ENCODE measurements at regions not wholly inside any gene's neighbourhood (a gene's known extent, or its start where the extent isn't known, plus 50 kb on each side); places are given as distances from the start of the nearest gene placed in this dataset.

DNA sequence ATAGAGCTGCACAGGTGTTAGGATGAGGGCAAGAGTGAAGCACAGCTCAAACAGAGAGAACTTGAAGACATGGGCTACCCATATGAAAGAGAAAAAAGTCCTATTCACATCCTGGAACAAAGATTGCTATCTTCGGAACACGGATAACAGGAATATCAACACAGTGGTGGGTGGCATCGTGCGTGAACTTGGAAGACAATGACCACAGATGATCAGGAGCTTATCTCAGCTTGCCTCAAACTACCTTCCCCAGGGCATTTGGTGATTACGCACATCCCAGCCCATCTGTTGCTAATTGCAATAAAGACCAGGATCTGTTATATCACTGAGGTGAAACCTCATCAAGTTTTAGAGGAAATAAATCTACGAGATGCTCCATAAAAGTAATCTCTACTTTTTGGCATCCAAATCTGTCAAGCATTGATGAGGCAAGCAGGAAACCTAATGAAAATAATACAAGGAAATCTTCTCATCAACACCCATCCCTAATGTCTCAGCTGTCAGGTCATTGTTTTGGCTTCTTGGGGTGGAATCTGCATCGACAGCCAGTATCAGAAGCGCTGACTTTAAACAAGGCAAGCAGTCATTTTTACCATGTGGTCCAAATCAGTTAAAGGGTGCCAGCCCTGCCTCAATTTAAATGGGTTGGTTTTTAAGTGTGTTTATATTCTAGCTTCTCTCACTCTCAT lies 188.2 kb downstream of the SPCS3 start:
- Mint-ChIP-seq H3K27me3 (no peaks in the 10 kb centered on the region), H3K36me3 (no peaks in the 10 kb centered on the region), H3K4me1 (no peaks in the 10 kb centered on the region), H3K27ac (no peak overlapping the region), H3K9me3 (no peaks in the 10 kb centered on the region), H3K4me3 (no peak overlapping the region)
- DNase-seq = no peak
- ATAC-seq (replicated peaks) = no peak

DNA sequence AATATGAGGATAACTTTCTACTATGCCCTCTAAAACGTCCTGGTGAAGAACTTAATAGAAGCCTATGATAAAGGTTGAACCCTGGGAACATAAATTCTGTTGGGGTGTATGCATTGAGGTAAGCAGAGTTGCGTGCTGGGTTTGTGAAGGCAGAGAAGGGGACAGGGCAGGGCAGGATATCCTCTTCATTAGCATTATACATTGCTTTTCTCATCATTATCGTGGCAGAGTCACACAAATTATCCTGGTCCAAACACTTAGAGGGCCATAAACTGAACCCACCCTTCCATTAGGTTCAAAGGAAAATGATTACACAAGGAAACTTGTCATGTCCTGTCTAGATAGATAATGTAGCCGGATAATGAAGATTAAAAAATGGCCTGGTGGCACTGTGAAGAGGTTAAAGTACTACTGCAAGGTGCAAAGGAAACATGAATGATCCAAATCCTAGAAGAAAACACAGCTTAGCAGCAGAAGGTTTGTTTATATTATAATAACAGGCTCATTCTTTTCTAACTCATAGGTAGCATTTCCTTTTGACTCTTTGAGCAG lies 189.1 kb downstream of the SPCS3 start:
- Mint-ChIP-seq H3K4me3 (no peak overlapping the region), H3K9me3 (peaks cover 0 to 3% of the 10 kb centered on the region in 2 donors), H3K36me3 (no peaks in the 10 kb centered on the region), H3K27ac (no peak overlapping the region), H3K27me3 (no peaks in the 10 kb centered on the region), H3K4me1 (no peaks in the 10 kb centered on the region)
- ATAC-seq (replicated peaks) (no peak), DNase-seq (no peak)

DNA sequence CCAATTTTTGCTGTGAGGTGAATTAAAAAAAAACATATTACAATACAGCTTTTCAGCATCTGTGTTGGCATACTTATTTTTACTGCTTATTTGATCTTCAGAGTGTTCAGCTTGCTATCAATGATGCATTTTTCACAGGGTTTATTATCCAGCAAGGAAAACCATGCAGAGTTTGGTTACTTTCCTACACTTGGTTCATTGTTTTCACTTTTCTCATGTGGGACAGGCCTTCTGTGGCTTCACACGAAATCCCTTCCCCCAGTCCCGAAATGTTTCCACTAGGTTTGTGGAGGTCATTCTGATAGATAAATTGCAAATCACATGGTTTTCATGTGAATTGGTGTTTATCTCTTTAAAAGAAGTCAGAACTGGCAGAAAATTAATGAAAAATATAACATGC lies 205.8 kb downstream of the SPCS3 start:
- no peak overlapping the region for H3K4me3 Mint-ChIP-seq
- ATAC-seq (replicated peaks) (no peak), DNase-seq (no peak)
- H3K27me3 Mint-ChIP-seq = no peaks in the 10 kb centered on the region
- H3K27ac Mint-ChIP-seq = no peak overlapping the region
- no peaks in the 10 kb centered on the region for H3K4me1 Mint-ChIP-seq
- no peaks in the 10 kb centered on the region for H3K36me3 Mint-ChIP-seq
- peaks cover 0 to 6% of the 10 kb centered on the region in 2 donors for H3K9me3 Mint-ChIP-seq

DNA sequence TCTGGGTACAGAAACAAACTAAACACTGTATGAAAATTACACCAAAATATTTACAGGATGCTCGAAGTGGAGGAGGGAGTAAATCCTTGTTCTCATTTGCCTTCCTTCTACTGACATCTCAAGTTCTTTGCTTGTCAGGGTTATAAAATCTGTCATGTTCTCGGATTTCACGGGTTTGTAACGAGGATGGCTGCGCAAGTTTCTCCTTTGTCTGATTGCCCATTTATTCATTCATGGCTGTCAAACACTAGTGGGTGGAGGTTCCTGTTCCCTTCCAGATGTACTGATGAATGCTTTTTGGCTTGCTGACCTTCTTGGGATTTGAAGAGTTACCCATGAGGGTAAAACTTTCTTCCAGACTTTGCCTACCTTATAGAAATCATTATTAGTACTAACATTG lies 206.9 kb downstream of the SPCS3 start:
- H3K9me3 Mint-ChIP-seq = peaks cover 0 to 6% of the 10 kb centered on the region in 2 donors
- no peaks in the 10 kb centered on the region for H3K4me1 Mint-ChIP-seq
- no peaks in the 10 kb centered on the region for H3K36me3 Mint-ChIP-seq
- no peak overlapping the region for H3K27ac Mint-ChIP-seq
- H3K27me3 Mint-ChIP-seq = no peaks in the 10 kb centered on the region
- ATAC-seq (replicated peaks) = no peak
- DNase-seq = no peak
- no peak overlapping the region for H3K4me3 Mint-ChIP-seq

DNA sequence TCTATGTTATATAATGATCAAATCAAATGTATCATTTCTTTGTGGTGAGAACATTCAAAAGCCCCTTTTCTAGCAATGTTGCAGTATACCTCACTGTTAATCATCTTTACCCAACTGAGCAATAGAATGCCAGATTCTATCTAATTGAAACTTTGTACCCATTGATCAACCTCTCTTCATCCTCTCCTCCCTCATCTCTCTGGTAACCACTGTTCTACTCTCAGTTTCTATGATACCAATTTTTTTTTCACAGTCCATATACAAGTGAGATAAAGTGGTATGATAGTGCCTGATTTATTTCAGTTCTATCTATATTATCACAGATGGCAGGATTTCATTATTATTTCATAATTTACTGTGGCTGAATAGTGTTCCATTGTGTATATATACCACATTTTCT lies 209.8 kb downstream of the SPCS3 start:
- no peak for ATAC-seq (replicated peaks)
- Mint-ChIP-seq H3K27me3 (no peaks in the 10 kb centered on the region), H3K9me3 (peaks cover 0 to 2% of the 10 kb centered on the region in 2 donors), H3K4me1 (no peaks in the 10 kb centered on the region), H3K27ac (no peak overlapping the region), H3K4me3 (no peak overlapping the region), H3K36me3 (no peaks in the 10 kb centered on the region)
- no peak for DNase-seq

DNA sequence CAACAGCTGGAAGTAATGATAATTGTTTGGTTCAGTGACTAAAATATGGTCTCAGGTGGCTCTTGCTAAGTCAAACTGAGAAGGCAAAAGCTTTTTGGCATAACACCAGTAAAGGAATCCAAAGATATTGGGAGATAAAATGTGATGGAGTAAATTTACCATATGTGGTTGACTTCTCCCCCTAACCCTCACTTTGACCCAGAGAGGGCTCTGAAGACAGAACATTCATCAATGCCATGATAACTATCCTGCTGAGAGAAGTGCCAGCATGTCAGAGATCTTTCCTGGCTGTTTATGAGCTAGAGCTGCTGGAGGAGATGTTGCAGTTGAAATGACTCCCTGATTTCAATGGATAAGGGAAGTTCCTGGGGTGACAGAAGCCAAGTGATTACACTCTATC lies 213.4 kb downstream of the SPCS3 start:
- H3K27me3 Mint-ChIP-seq = no peaks in the 10 kb centered on the region
- no peak overlapping the region for H3K4me3 Mint-ChIP-seq
- DNase-seq (no peak), ATAC-seq (replicated peaks) (no peak)
- H3K36me3 Mint-ChIP-seq = no peaks in the 10 kb centered on the region
- H3K27ac Mint-ChIP-seq = no peak overlapping the region
- no peaks in the 10 kb centered on the region for H3K4me1 Mint-ChIP-seq
- peaks cover 0 to 2% of the 10 kb centered on the region in 2 donors for H3K9me3 Mint-ChIP-seq

DNA sequence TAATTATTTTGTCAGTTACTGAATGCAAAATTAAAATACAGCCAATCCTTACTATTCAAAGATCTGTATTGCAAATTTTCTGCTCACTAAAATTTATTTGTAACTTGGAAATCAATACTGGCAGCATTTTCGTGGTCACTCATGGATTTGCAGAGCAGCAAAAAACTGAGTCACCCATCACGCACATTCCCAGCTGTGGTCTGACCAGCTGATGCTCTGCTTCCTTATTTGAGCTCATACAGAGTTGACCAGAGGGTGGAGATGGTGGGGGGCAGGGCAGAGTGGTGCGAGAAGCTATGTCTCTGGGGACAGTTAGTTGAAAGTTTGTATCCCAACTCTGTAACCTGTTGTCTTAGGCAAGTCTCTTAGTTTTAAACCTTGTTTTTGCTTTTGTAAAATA lies 214.8 kb downstream of the SPCS3 start:
- Mint-ChIP-seq H3K36me3 (no peaks in the 10 kb centered on the region), H3K27me3 (no peaks in the 10 kb centered on the region), H3K9me3 (peaks cover 0 to 2% of the 10 kb centered on the region in 2 donors), H3K4me1 (no peaks in the 10 kb centered on the region), H3K4me3 (no peak overlapping the region), H3K27ac (no peak overlapping the region)
- DNase-seq = no peak
- ATAC-seq (replicated peaks) = no peak

DNA sequence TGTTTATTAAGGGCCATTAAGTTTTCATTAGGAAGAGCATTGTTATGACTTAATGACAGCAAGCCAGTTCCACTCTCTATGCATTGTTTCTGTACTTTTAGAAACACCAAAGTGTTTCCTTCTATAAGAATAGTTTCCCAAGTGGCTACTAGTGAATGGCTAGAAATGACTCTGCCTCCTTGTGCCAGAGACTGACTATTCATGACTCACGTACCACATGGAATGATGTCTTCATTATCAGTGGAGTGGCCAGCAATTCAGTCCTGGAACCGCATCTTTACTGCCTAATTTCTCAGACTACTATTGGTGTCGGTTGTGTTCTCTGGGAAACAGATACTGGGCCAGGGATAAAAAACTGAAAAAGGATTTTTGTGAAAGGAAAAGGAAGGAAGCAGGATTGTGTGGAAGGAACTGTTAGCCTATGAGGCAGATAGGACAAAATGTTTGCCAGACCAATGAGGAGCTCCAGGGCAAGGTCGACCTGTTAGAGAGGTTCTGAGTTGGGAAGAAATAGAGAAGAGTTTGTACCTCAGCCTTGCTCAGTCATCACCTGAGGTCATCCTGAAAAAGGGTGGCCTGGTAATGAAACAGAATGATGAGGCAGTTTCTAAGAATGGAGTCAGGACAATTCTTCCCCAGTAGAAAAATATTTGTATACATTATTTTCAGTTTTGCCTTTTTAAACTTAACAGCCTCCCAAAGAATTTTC lies 218.6 kb downstream of the SPCS3 start:
- H3K36me3 Mint-ChIP-seq = no peaks in the 10 kb centered on the region
- no peaks in the 10 kb centered on the region for H3K9me3 Mint-ChIP-seq
- DNase-seq = no peak
- no peaks in the 10 kb centered on the region for H3K27me3 Mint-ChIP-seq
- H3K27ac Mint-ChIP-seq = no peak overlapping the region
- H3K4me3 Mint-ChIP-seq = no peak overlapping the region
- no peaks in the 10 kb centered on the region for H3K4me1 Mint-ChIP-seq
- no peak for ATAC-seq (replicated peaks)

DNA sequence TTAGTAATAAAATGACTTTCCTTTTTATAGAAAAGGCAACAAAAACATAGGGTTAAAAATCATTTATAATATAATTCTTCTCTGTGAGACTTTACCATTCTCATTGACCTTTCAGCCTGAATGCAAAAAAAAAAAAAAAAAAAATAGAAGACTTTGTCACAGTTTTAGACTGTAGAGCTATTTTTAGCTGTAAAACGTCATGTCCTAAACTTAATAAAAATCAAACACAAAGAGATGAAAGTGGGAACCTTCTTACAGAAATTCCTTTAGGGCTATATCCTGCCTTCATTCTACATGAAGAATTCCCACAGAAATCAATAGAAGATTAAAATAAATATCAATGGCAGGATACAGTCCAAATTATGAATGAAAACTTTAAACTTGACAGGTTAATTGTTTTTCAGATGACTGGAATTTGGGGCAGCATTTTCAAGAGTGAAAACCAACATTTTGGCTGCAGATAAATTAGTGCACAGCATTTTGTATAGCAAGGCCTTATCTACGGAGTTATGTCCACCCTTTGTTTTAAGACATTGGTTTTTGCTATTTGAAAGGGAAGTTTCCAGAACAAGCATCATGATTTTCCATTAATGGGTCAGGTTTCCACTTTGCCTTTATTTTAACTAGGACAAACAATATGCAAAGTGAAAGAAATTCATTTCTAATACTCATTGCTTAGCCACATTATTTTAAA lies 219.5 kb downstream of the SPCS3 start:
- ATAC-seq (replicated peaks) = no peak
- H3K9me3 Mint-ChIP-seq = no peaks in the 10 kb centered on the region
- H3K27ac Mint-ChIP-seq = no peak overlapping the region
- no peak for DNase-seq
- H3K27me3 Mint-ChIP-seq = no peaks in the 10 kb centered on the region
- no peaks in the 10 kb centered on the region for H3K4me1 Mint-ChIP-seq
- no peak overlapping the region for H3K4me3 Mint-ChIP-seq
- no peaks in the 10 kb centered on the region for H3K36me3 Mint-ChIP-seq

DNA sequence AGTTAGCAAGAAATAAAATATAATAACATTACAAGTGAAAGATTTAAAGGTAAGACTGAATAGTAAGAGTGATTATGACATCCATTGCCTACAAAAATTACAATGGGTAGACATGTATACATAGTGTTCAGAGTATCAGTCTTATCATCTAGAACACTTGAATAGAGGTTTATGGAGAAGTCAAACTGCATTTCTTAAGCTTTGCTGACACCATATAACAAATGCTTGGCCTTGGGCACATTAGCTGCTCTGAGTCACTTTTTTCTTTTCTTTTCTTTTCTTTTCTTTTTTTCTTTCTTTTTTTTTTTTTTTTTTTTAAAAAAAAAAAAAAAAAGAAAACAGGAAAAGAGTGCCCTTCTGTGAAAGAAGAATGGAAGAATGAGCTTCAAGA lies 220.0 kb downstream of the SPCS3 start:
- Mint-ChIP-seq H3K27ac (no peak overlapping the region), H3K4me3 (no peak overlapping the region), H3K36me3 (no peaks in the 10 kb centered on the region), H3K9me3 (no peaks in the 10 kb centered on the region), H3K27me3 (no peaks in the 10 kb centered on the region), H3K4me1 (no peaks in the 10 kb centered on the region)
- DNase-seq (no peak), ATAC-seq (replicated peaks) (no peak)

DNA sequence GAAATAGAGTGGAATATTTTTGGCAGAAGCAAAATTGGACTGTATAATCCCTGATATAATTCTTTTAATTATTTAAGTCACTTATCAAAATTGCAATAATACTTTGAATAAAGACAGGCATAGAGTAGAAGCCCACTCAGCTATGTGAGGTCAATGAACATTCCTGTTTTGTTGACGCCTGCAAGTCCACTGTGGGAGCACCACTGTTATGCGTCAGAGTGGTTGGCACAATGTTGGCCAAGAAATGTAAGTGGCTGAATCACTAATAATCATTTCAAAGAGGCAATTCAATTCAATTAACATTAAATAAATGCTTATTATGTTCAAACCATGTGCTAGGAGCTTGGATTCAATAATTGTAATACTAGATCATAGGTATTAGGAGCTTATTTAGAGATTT lies 221.0 kb downstream of the SPCS3 start:
- H3K36me3 Mint-ChIP-seq = no peaks in the 10 kb centered on the region
- ATAC-seq (replicated peaks) (no peak), DNase-seq (no peak)
- no peaks in the 10 kb centered on the region for H3K4me1 Mint-ChIP-seq
- no peak overlapping the region for H3K4me3 Mint-ChIP-seq
- no peak overlapping the region for H3K27ac Mint-ChIP-seq
- H3K9me3 Mint-ChIP-seq = no peaks in the 10 kb centered on the region
- no peaks in the 10 kb centered on the region for H3K27me3 Mint-ChIP-seq

DNA sequence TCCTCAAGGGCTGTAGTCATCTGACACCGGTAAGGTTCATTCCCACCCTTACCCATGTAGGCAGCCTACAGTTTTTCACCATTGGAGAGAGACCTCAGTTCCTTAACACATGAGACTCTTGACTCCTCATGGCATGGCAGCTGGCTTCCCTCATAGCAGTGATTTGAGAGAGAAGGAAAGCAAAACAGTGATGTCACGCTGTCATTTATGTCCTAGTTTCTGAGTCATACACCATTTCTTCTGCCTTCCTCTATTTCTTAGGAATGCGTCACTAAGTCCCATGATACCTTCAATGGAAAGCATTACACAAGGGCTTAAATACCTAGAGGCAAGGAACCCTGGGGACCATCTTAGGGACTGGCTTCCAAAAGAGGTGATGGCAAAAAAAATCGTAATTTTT lies 226.1 kb downstream of the SPCS3 start:
- no peaks in the 10 kb centered on the region for H3K27me3 Mint-ChIP-seq
- no peaks in the 10 kb centered on the region for H3K36me3 Mint-ChIP-seq
- H3K4me1 Mint-ChIP-seq = no peaks in the 10 kb centered on the region
- DNase-seq = no peak
- H3K4me3 Mint-ChIP-seq = no peak overlapping the region
- ATAC-seq (replicated peaks) = no peak
- no peaks in the 10 kb centered on the region for H3K9me3 Mint-ChIP-seq
- no peak overlapping the region for H3K27ac Mint-ChIP-seq

DNA sequence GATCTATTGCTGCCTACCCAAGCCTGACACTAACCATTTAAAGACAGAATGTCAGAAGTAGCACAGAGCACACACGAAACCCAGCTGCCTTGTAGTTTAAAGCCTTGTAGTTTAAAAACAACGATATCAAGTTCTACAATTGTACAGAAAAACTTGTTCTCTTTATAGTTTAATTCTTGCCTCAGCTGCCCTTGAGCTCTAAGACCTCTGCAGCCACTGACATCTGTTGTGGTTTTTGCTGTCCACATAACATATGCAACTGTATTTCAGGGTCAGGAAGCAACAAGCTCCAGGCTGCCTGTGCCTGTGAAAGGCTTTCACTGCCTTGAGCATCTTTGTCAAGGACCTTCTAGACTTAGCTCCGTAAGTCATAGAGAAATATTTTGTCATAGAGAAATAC lies 227.2 kb downstream of the SPCS3 start:
- H3K4me3 Mint-ChIP-seq = no peak overlapping the region
- no peaks in the 10 kb centered on the region for H3K4me1 Mint-ChIP-seq
- no peaks in the 10 kb centered on the region for H3K9me3 Mint-ChIP-seq
- no peak overlapping the region for H3K27ac Mint-ChIP-seq
- H3K27me3 Mint-ChIP-seq = no peaks in the 10 kb centered on the region
- no peaks in the 10 kb centered on the region for H3K36me3 Mint-ChIP-seq
- DNase-seq = no peak
- no peak for ATAC-seq (replicated peaks)

DNA sequence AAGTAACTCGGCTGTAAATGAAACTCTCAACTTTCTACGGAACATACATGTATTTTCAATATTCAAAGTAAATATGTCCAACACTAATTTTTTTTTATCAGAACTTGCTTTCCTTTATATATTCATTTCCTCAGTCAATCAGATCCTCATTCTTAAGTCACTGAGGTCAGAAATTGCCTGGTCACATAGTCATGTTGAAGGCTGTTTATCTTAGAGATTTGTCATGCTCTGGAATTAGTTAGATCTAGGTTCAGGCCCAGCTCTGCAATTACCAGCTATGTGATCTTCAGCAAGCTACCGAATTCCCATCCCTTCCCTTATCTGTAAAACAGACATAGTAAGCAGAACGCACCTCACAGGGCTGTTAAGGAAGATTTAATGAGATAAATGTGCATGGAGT lies 228.8 kb downstream of the SPCS3 start:
- H3K9me3 Mint-ChIP-seq = peaks cover 2 to 4% of the 10 kb centered on the region in 2 donors
- ATAC-seq (replicated peaks) = no peak
- no peaks in the 10 kb centered on the region for H3K36me3 Mint-ChIP-seq
- no peak overlapping the region for H3K4me3 Mint-ChIP-seq
- H3K27me3 Mint-ChIP-seq = no peaks in the 10 kb centered on the region
- no peak for DNase-seq
- no peaks in the 10 kb centered on the region for H3K4me1 Mint-ChIP-seq
- H3K27ac Mint-ChIP-seq = no peak overlapping the region

Measured in stimulated activated naive B cell treated with anti-CD40 and anti-IgM and Interleukin-4, amounts not matched to agents 10 μg/mL and 1 μg/mL and 100 μg/mL, for 72 hours (primary cell).